Suprapubic skin (tissue), 4 donors: ENCODE measurements at regions not wholly inside any gene's neighbourhood (a gene's known extent, or its start where the extent isn't known, plus 50 kb on each side); places are given as distances from the start of the nearest gene placed in this dataset.

Experiments
- EP300 ChIP-seq: sonication (generic); formaldehyde crosslinking; IDR thresholded peaks from one replicate; pipeline ENCODE4 v1.6.1; 2017; ENCODE audit warnings: antibody characterized with exemption
- POLR2A ChIP-seq, 2 donors: fragments of 450-650 bp; IDR thresholded peaks; one replicate each; pipeline ENCODE4 v1.6.1; 2017; ENCODE audit warnings: antibody characterized with exemption in 2 of 2, mild to moderate bottlenecking in 2 of 2, moderate library complexity in 2 of 2
- POLR2AphosphoS5 ChIP-seq, 3 donors: sonication (generic); formaldehyde crosslinking; IDR thresholded peaks; one replicate each; pipeline ENCODE4 v1.6.1; 2017; ENCODE audit warnings: antibody characterized with exemption in 3 of 3
- TF ChIP-seq, protein P1 (sequence below), 2 donors: fragments of 200-600 bp in 1 of 2; fragments of 450-650 bp in 1 of 2; sonication (generic) in 1 of 2; IDR thresholded peaks; one replicate each; pipeline ENCODE4 v1.5.1; 2016 to 2019; ENCODE audit warnings: antibody characterized with exemption in 2 of 2, mild to moderate bottlenecking in 1 of 2, moderate library complexity in 1 of 2

GRCh38 chr16:49937886-49938285 lies 82.0 kb upstream of the ZNF423 start:
- TF ChIP-seq, protein P1, sequence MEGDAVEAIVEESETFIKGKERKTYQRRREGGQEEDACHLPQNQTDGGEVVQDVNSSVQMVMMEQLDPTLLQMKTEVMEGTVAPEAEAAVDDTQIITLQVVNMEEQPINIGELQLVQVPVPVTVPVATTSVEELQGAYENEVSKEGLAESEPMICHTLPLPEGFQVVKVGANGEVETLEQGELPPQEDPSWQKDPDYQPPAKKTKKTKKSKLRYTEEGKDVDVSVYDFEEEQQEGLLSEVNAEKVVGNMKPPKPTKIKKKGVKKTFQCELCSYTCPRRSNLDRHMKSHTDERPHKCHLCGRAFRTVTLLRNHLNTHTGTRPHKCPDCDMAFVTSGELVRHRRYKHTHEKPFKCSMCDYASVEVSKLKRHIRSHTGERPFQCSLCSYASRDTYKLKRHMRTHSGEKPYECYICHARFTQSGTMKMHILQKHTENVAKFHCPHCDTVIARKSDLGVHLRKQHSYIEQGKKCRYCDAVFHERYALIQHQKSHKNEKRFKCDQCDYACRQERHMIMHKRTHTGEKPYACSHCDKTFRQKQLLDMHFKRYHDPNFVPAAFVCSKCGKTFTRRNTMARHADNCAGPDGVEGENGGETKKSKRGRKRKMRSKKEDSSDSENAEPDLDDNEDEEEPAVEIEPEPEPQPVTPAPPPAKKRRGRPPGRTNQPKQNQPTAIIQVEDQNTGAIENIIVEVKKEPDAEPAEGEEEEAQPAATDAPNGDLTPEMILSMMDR (IDR thresholded peaks at IDR 0.05), result no peak
- TF ChIP-seq POLR2A (IDR thresholded peaks at IDR 0.05) (no peak), POLR2AphosphoS5 (IDR thresholded peaks at IDR 0.05) (no peak), EP300 (no peak)
